H1 (cell line): ENCODE measurements at regions not wholly inside any gene's neighbourhood (a gene's known extent, or its start where the extent isn't known, plus 50 kb on each side); places are given as distances from the start of the nearest gene placed in this dataset.

Experiments used
- CREB1 ChIP-seq: IDR thresholded peaks from 2 replicates; pipeline ENCODE4 v1.6.1; 2012; ENCODE audit warnings: inconsistent platforms
- EZH2 ChIP-seq: fragments of 200-600 bp; sonication (generic); IDR thresholded peaks from 2 replicates; pipeline ENCODE4 v1.7.1; 2012; ENCODE audit warnings: low read depth, mild to moderate bottlenecking, moderate library complexity, low read length, inconsistent platforms; ENCODE audit not compliant: severe bottlenecking
- GABPA ChIP-seq: IDR thresholded peaks from 2 replicates; pipeline ENCODE4 v1.6.1; 2011; ENCODE audit warnings: mild to moderate bottlenecking, low read length, moderate library complexity, borderline replicate concordance; ENCODE audit not compliant: insufficient read depth
- POLR2A ChIP-seq, 2 experiments: IDR thresholded peaks; 1 replicate in 1 of 2; 2 replicates in 1 of 2; pipeline ENCODE4 v1.6.1; 2011; ENCODE audit warnings: low read depth in 2 of 2, low read length in 2 of 2, mild to moderate bottlenecking in 2 of 2; ENCODE audit errors: control extremely low read depth in 1 of 2
- TF ChIP-seq, protein P1 (sequence below), 3 experiments: IDR thresholded peaks; 1 replicate in 2 of 3; 2 replicates in 1 of 3; pipeline versions ENCODE4 v1.5.1 to v1.6.1; 2011; ENCODE audit warnings: low read length in 3 of 3, mild to moderate bottlenecking in 3 of 3, inconsistent platforms in 2 of 3, low read depth in 1 of 3, moderate library complexity in 1 of 3; ENCODE audit not compliant: insufficient read depth in 1 of 3; ENCODE audit errors: control extremely low read depth in 1 of 3

DNA sequence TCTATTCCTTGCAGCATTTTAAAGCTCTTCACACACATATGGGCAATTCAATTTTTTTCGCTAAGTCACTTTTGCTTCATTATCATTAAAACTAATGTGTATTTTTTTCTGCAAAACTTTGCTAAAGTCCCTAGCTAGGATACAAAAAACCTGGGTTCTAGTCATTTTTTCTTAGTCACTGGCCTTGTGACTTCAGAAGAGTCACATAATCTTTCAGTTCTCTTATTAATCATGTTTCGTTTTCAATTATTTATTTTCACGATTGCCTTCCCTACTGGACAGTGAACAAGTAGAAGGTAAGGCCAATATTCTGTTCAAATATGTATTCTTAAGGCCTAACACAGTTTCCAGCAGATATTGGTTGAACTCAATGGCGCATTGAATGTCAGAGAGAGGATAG lies 60.9 kb upstream of the CYRIA start:
- no peak for TF ChIP-seq CREB1
- no peak for TF ChIP-seq EZH2
- no peak for TF ChIP-seq POLR2A (IDR thresholded peaks at IDR 0.05; ENCODE audit: control extremely low read depth in 1 of 2, low read depth in 2 of 2, low read length in 2 of 2)
- TF ChIP-seq, protein P1, sequence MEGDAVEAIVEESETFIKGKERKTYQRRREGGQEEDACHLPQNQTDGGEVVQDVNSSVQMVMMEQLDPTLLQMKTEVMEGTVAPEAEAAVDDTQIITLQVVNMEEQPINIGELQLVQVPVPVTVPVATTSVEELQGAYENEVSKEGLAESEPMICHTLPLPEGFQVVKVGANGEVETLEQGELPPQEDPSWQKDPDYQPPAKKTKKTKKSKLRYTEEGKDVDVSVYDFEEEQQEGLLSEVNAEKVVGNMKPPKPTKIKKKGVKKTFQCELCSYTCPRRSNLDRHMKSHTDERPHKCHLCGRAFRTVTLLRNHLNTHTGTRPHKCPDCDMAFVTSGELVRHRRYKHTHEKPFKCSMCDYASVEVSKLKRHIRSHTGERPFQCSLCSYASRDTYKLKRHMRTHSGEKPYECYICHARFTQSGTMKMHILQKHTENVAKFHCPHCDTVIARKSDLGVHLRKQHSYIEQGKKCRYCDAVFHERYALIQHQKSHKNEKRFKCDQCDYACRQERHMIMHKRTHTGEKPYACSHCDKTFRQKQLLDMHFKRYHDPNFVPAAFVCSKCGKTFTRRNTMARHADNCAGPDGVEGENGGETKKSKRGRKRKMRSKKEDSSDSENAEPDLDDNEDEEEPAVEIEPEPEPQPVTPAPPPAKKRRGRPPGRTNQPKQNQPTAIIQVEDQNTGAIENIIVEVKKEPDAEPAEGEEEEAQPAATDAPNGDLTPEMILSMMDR (IDR thresholded peaks at IDR 0.05; ENCODE audit: control extremely low read depth in 1 of 3, insufficient read depth in 1 of 3, low read depth in 1 of 3, low read length in 3 of 3) = no peak
- TF ChIP-seq GABPA = no peak
